Hepatocyte (in vitro differentiated cells): ENCODE measurements at regions not wholly inside any gene's neighbourhood (a gene's known extent, or its start where the extent isn't known, plus 50 kb on each side); places are given as distances from the start of the nearest gene placed in this dataset.

Experiments used
- DNase-seq: peaks from one replicate; pipeline ENCODE4 v3.0.0-alpha.2; 2016; ENCODE audit warnings: low spot score
- H2AFZ ChIP-seq: fragments of 200-600 bp; sonication (generic); 2 replicates; pipeline ENCODE4 v1.6.0; 2016; ENCODE audit warnings: antibody characterized with exemption, mild to moderate bottlenecking
- H3K27ac ChIP-seq: fragments of 200-600 bp; sonication (generic); 2 replicates; pipeline ENCODE4 v1.5.1; 2016; ENCODE audit warnings: mild to moderate bottlenecking
- H3K27me3 ChIP-seq: fragments of 200-600 bp; sonication (generic); 2 replicates; pipeline ENCODE4 v1.6.1; 2016
- H3K36me3 ChIP-seq: fragments of 200-600 bp; sonication (generic); replicated peaks from 2 replicates; pipeline ENCODE4 v1.5.1; 2016; ENCODE audit warnings: low read depth; ENCODE audit not compliant: insufficient read depth
- H3K4me1 ChIP-seq: fragments of 200-600 bp; sonication (generic); 2 replicates; pipeline ENCODE4 v1.5.1; 2016; ENCODE audit warnings: mild to moderate bottlenecking, moderate library complexity; ENCODE audit not compliant: insufficient read depth
- H3K4me2 ChIP-seq: fragments of 200-600 bp; sonication (generic); 2 replicates; pipeline ENCODE4 v1.6.0; 2016
- H3K4me3 ChIP-seq: fragments of 200-600 bp; sonication (generic); 2 replicates; pipeline ENCODE4 v1.5.1; 2016; ENCODE audit warnings: mild to moderate bottlenecking
- H3K79me2 ChIP-seq: fragments of 200-600 bp; sonication (generic); 2 replicates; pipeline ENCODE4 v1.6.0; 2017; ENCODE audit warnings: mild to moderate bottlenecking
- H3K9me2 ChIP-seq: fragments of 200-600 bp; sonication (generic); replicated peaks from 2 replicates; pipeline ENCODE4 v1.6.0; 2017; ENCODE audit warnings: mild to moderate bottlenecking; ENCODE audit not compliant: insufficient read depth
- H3K9me3 ChIP-seq: fragments of 200-600 bp; sonication (generic); 2 replicates; pipeline ENCODE4 v1.5.1; 2016; ENCODE audit warnings: low read depth, mild to moderate bottlenecking
- H4K20me1 ChIP-seq: fragments of 200-600 bp; sonication (generic); 2 replicates; pipeline ENCODE4 v1.6.0; 2016; ENCODE audit warnings: mild to moderate bottlenecking; ENCODE audit not compliant: insufficient read depth, poor library complexity, severe bottlenecking
- EZH2 ChIP-seq: fragments of 200-600 bp; sonication (generic); IDR thresholded peaks from 2 replicates; pipeline ENCODE4 v1.6.1; 2016; ENCODE audit warnings: antibody characterized with exemption, mild to moderate bottlenecking, borderline replicate concordance
- EZH2phosphoT487 ChIP-seq: fragments of 200-600 bp; sonication (generic); IDR thresholded peaks from one replicate; pipeline ENCODE4 v1.6.1; 2018; ENCODE audit warnings: antibody characterized with exemption, mild to moderate bottlenecking, low read depth, moderate library complexity; ENCODE audit not compliant: unreplicated experiment, severe bottlenecking
- WGBS: methylation state at CpG from one replicate; pipeline ENCODE4 v1.1.6; 2016; ENCODE audit warnings: low lambda C conversion rate; ENCODE audit errors: missing lambda C conversion rate; 5-methylcytosine and 5-hydroxymethylcytosine counted together
- TF ChIP-seq, protein P1 (sequence below): fragments of 200-600 bp; sonication (generic); IDR thresholded peaks from 2 replicates; pipeline ENCODE4 v1.5.1; 2016; ENCODE audit warnings: antibody characterized with exemption, mild to moderate bottlenecking; ENCODE audit not compliant: poor library complexity

DNA sequence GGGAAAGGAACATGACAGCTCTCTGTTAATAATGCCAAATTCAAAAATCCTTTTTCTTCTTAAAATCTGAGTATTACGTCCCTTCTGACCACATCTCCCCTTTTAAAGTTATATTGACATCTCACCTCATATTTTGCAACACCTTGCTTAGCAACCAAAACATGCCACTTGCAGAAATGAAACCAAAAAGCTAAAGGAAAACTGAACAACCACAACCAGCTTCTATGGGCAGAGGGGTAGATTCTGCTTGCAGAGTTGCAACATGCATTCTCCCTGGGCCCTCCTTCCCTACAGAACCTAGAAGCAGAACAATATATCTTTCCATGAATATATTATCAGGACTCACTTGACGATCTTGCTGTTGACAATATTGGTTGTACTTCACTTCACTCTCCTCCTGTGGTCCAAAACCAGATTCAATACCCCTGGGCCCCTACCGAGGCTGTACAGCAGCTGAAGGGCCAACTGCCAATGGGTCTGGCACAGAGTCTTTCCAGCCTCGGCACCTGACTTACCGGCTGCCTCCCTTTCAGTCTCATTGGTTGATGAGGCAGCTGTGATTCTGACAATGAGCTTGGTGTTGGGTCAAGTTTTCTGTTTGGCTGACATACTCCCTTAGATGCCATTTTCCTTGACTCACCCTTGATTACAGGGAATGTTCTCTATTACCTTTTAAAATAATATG is 616.6 kb downstream of the ZEB2 start:
- H3K4me3 ChIP-seq = no peak overlapping the region
- H2AFZ ChIP-seq = no peak overlapping the region
- H3K79me2 ChIP-seq = no peaks in the 10 kb centered on the region
- H3K27me3 ChIP-seq = no peaks in the 10 kb centered on the region
- no peak overlapping the region for H3K27ac ChIP-seq
- 90% methylated on average over 5 of the region's 5 CpGs for WGBS
- no peaks in the 10 kb centered on the region for H3K9me2 ChIP-seq
- no peaks in the 10 kb centered on the region for H3K4me1 ChIP-seq
- no peak overlapping the region for H3K4me2 ChIP-seq
- H3K36me3 ChIP-seq = no peaks in the 10 kb centered on the region
- no peaks in the 10 kb centered on the region for H4K20me1 ChIP-seq
- TF ChIP-seq, protein P1, sequence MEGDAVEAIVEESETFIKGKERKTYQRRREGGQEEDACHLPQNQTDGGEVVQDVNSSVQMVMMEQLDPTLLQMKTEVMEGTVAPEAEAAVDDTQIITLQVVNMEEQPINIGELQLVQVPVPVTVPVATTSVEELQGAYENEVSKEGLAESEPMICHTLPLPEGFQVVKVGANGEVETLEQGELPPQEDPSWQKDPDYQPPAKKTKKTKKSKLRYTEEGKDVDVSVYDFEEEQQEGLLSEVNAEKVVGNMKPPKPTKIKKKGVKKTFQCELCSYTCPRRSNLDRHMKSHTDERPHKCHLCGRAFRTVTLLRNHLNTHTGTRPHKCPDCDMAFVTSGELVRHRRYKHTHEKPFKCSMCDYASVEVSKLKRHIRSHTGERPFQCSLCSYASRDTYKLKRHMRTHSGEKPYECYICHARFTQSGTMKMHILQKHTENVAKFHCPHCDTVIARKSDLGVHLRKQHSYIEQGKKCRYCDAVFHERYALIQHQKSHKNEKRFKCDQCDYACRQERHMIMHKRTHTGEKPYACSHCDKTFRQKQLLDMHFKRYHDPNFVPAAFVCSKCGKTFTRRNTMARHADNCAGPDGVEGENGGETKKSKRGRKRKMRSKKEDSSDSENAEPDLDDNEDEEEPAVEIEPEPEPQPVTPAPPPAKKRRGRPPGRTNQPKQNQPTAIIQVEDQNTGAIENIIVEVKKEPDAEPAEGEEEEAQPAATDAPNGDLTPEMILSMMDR = no peak
- TF ChIP-seq EZH2 (no peak), EZH2phosphoT487 (no peak)
- H3K9me3 ChIP-seq = no peaks in the 10 kb centered on the region
- no peak for DNase-seq

DNA sequence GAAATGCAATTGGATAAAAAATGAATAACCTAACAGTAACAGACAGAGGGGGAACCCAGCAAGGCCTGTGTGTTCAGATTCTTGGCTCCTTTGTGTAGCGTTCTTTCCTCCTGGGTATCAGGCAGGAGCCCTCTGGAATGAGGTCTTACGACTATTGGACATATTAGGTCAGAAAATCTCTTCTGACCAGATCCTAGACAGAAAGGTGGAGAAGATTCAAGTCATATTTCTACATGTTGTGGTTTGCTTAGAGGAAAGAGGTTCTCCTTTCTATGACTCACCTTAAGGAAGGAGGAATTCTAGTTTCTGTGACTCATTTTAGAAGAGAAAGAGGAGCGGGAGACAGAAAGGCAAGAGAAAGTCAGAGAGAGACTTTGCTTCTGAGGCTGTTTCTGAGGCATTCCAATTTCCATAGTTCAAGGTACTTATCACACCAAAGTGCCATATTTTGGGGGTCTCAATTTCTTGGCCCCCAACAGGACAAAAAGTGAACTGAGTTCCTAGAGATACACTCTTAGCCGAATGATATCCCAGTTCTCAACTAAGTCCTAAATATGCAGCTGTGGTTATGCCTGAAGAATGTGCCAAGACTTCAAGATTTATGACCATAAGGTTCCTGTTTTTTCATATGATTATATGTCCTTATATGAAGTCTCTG is 618.6 kb downstream of the ZEB2 start:
- whole genome bisulfite sequencing = 82% methylated on average over 4 of the region's 4 CpGs

DNA sequence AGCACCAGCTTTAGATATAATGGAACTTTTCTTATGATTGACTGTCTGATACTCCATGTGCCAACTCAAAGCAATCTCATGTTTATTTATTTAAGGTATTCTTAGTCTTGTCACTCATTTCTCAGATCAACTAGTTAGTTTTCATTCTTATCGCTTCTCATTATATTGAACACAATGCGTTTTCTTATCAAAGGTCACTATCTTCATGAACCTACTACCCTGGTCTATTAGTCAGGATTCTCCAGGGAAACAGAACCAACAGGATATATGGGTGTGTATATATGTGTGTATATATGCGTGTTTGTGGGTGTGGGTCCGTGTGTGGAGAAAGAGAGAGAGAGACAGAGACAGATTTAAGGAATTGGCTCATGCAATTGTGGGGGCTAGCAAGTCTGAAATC is 619.9 kb downstream of the ZEB2 start:
- TF ChIP-seq, protein P1 = no peak
- TF ChIP-seq EZH2 = no peak
- TF ChIP-seq EZH2phosphoT487 = no peak
- Histone ChIP-seq H3K4me2 (no peak overlapping the region), H3K4me1 (no peaks in the 10 kb centered on the region), H2AFZ (no peak overlapping the region), H3K4me3 (no peak overlapping the region), H3K36me3 (no peaks in the 10 kb centered on the region), H3K27me3 (no peaks in the 10 kb centered on the region), H3K9me3 (no peaks in the 10 kb centered on the region), H3K27ac (no peak overlapping the region), H3K79me2 (no peaks in the 10 kb centered on the region), H3K9me2 (no peaks in the 10 kb centered on the region), H4K20me1 (no peaks in the 10 kb centered on the region)
- DNase-seq = no peak
- WGBS = 87% methylated on average over 4 of the region's 4 CpGs

More for the DNA sequence above, 618.6 kb downstream of the ZEB2 start:
- H3K9me3 ChIP-seq = no peaks in the 10 kb centered on the region
- peak; percentile 13 for DNase-seq
- no peaks in the 10 kb centered on the region for H3K4me1 ChIP-seq
- H3K27ac ChIP-seq = peak overlapping the region; percentile 61
- no peak overlapping the region for H2AFZ ChIP-seq
- no peaks in the 10 kb centered on the region for H3K79me2 ChIP-seq
- no peaks in the 10 kb centered on the region for H4K20me1 ChIP-seq
- no peak overlapping the region for H3K4me3 ChIP-seq
- H3K36me3 ChIP-seq = no peaks in the 10 kb centered on the region
- H3K27me3 ChIP-seq = no peaks in the 10 kb centered on the region
- no peak overlapping the region for H3K4me2 ChIP-seq
- no peak for TF ChIP-seq EZH2phosphoT487
- TF ChIP-seq, protein P1 = no peak
- no peak for TF ChIP-seq EZH2
- no peaks in the 10 kb centered on the region for H3K9me2 ChIP-seq
